ENCODE measurements at regions not wholly inside any gene's neighbourhood (a gene's known extent, or its start where the extent isn't known, plus 50 kb on each side); places are given as distances from the start of the nearest gene placed in this dataset.

GRCh38 chrX:45818913-45819312, 618.2 kb upstream of the DIPK2B start:
- TF ChIP-seq POLR2AphosphoS5 (IDR thresholded peaks at IDR 0.05; ENCODE audit: low read depth, low read length) (no peak), POLR2A (IDR thresholded peaks at IDR 0.05; ENCODE audit: low read depth, low read length) (no peak)
